ENCODE measurements at regions not wholly inside any gene's neighbourhood (a gene's known extent, or its start where the extent isn't known, plus 50 kb on each side); places are given as distances from the start of the nearest gene placed in this dataset.

DNA sequence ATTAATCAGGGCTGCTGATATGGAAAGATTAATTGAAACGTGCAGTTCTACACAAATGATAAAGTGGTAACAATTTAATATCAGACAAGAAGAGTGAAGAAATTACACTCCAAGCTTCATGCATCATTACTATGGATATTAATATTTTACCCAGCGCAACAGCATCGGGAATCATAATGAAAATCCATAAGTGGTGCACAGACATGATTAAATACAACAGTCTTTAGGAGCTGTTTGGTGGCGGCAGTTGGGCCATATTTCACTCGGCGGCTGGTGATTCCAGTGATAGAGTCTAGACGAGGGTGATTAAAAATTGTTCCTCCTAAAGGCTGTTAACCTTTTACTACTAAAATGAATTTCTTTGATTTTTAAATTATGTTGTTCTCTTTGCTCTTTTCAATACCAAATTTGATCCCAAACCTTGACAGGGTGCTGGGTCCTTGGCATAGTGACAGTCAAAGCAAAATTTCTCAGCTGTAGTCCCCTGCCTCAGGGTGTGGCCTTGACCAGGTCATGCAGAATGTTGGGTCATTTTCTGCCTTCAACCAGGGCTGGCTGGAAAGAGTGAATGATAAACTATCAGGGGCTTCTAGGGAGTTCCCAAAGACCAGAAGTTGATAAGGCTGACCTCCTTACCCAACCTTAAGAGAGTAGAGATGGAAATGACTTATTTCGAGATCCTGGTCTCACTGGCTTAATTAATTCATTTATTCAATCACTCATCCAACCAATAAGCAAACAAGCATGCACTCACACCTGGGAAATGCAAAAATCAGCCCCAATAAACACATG is 392.0 kb downstream of the IL20RB start:
- FAIRE-seq, result no peak

DNA sequence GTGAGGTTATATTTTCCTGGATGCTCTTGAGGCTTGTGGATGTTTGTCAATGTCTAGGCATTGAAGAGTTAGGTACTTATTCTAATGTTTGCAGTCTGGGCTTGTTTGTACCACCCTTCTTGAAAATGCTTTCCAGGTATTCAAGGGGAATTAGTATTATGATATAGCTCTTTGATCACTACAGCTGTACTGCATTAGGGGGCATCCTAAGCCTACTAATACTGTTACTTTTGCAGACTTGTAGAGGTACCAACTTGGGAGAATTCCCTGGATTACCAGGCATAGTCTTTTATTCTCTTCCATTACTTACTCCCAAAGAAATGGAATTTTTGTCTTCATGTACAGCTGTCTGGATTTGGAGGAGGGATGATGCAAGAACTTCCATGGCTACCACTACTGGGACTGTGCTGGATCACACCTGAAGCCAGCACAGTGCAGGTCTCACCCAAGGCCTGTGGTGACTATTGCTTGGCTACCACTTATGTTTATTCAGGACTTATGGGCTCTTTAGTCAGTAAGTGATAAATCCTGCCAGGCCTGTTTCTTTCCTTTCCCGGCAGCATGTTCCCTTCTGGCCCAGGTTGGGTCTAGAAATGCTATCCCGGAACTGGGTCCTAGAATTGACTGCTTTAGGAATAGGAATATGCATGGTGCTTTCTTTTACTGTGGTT is 402.9 kb downstream of the IL20RB start:
- DNase-seq (ENCODE audit: extremely low spot score, insufficient read length, low read depth), result no peak
- no peak for FAIRE-seq

More for the DNA sequence above, 392.0 kb downstream of the IL20RB start:
- no peak for DNase-seq (ENCODE audit: extremely low spot score, insufficient read length, low read depth)

DNA sequence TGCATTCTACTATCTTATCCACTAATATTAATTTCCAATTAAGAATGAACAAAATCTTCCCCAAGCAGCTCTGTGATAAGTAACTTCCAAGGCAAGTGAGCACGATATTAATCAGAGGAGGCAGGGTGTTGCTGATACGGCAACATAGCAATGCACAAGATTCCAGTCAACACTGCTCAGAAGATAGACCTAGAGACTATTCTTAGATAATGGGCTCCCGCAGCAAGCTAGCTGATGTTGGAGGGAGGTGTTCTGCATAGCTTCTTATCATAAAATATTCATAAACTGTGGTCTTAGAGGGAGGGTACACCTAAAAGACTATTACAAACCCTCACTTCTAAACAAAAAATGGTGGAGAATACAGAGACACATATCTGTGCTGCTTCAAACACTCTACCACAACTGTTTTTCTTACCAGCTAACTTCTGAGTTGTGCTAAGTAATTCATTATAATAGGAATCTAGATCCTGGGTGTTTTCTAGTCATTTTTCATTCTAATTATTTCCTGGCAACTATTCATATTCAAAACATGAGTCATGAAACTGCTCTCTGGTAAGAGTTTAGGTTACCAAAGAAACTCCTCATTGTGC is 382.0 kb upstream of the SOX14 start:
- DNase-seq (ENCODE audit: extremely low spot score, insufficient read length, low read depth) (no peak), FAIRE-seq (no peak)

DNA sequence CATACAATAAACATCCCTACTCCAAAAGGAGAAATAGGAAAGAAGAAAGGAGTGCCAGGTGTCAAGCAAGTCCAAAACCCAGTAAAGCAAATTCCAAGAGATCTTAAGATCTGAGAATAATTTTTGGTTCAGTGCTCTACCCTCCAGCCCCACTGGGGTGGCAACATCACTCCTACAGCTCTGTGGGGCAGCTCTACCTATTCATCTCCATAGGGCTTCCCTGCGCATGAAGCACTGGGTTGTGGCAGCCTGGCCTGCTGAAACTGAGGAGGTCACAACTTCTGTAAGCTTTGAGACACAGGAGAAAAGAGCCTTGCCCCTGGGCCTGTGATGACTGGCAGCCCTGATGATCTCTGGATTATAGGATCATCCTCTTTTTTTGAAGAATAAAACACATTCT is 378.2 kb upstream of the SOX14 start:
- DNase-seq (ENCODE audit: extremely low spot score, insufficient read length, low read depth) (no peak), FAIRE-seq (no peak)

DNA sequence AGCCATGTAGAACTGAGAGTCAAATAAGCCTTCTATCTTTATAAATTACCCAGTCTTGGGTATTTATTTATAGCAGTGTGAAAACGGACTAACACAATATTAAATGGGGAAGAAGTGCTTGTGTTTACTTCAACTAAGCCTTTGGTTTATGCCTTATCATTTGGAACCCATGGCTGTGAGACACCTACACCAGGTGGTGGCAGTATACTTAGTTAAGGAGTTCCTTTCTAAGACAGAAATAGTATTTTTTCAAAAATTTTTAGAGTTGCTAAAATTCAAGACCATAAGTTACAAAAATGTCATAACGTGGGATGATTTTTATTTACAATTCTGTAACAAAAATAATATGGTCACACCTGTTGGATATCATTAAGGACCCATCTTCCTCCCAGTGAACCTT is 354.5 kb upstream of the SOX14 start:
- DNase-seq (ENCODE audit: extremely low spot score, insufficient read length, low read depth) (no peak), FAIRE-seq (no peak)

DNA sequence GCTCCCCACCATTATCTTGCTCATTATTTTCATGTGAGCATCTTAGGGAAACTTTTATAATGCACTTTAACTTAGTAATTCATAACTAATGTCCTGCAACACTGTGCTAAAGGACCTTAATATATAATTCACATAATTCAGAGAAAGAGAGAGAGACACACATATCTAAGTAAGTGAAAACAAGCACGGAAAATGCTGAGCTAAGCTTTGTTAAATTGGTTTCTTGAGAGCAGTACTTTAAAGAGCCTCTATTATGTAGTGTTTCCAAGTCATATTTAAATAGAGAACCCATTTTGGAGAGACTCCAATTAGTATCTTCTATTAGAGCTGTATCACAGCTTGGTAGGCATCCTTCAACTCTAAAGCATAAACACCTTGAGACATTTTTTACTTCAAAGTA is 354.1 kb upstream of the SOX14 start:
- DNase-seq (ENCODE audit: extremely low spot score, insufficient read length, low read depth) (no peak), FAIRE-seq (no peak)

DNA sequence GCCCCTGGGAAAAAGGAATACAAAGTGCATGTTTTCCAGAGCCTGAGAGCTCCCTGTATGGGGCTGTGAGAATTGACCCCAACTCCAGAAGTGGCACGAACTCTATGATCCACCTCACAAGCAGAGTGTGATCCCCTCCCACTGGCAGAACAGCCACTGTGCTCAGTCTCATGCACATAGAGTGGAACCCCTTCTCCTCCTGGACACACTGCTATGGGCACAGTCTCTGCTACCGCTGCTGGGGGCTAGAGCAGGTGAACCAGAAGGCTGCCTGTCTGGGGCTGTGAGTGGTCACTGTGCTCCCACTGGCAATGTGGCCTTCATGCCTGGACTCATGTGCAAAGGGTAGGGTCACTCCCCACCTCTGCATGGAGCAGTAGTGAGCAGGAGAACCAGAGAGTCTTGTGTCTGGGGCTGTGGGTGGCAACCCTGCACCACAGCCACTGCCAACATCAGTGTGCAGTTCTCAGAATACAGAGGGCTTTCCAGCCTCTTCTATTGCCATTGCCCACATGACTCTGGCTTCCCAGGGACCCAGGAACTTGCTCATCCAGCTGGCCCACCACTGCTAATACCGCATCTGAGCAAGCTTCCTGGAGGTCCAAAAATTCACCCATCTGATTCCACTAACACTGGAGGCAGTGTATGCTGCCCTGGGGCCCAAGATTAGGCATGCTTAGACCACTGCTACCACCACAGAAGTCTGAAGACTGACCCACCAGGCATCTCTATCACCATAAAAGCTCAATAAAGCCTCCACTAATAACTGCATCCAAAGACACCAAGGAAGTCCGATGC is 343.7 kb upstream of the SOX14 start:
- DNase-seq (ENCODE audit: extremely low spot score, insufficient read length, low read depth) (no peak), FAIRE-seq (no peak)

DNA sequence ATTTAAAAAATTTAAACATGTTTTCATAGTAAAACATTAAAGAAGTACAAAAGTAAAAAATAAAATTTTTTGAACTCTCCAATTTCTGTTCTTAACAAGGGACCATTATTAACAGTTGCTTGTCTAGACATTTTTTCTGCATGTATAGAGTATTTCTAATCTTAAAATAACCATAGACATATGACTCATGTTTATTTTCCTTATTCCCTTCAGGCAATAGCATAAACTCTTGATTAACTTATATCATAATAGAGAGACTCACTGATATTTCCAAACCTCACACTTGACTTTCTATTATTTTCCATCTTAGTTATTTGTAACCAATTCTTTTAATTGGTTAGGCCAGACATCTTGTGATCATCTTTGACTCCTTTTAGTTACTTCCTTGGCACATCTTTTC is 325.6 kb upstream of the SOX14 start:
- no peak for DNase-seq (ENCODE audit: extremely low spot score, insufficient read length, low read depth)
- no peak for FAIRE-seq

DNA sequence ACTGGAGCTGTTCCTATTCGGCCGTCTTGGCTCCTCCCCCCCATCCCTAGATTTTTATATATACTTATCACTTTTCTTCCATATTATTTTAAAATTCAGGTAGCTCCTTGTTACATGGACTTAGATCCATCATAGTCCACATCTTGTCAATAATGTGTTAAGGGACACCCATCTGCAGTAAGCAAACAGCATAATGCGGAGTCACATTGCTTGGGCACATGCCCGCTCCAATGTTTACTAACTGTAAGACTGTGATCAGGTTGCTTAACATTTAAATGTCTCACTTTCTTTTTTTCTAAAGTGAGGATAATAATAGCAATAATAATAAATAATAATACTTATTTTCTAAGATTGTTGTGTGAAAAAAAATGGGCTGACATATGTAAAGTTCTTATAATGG is 303.2 kb upstream of the SOX14 start:
- DNase-seq (ENCODE audit: extremely low spot score, insufficient read length, low read depth) (no peak), FAIRE-seq (no peak)

DNA sequence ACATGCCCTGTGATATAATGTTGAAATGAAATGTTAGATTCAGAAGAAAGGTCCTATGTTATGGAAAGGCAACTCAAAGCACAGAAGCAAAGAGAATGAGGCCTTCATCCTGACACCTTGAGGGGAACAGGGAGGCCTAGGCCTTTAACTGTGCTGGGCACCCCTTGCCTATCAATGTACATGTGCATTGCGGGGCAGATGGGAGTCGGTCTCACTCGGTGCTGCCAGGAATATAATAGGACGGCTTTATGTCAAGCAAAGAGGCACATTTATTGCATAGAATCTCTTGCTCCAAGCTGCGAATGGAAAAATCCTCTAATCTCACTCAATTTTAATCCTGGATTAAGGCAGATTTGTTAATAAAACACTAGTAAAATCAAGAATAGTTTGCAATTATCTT is 301.0 kb upstream of the SOX14 start:
- no peak for DNase-seq (ENCODE audit: extremely low spot score, insufficient read length, low read depth)
- no peak for FAIRE-seq

DNA sequence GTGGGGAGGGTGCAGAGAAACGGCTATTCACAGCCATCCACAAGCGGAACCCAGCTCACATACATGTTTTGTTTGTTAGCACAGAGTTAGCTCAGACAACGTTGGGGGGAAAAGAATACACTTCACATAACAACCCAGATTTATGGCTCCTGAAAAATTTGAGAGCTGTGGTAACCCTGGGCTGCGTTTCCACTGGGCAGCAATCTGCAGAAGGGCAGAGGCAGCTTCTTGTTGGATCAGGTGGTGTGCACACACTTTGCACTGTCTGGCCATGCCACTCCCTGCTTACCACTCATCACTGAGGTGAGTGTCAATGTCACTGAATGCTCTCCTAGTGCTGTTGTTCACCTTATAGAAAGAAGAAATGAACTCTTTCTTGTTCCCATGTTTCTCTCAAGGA is 299.8 kb upstream of the SOX14 start:
- FAIRE-seq, result no peak
- DNase-seq (ENCODE audit: extremely low spot score, insufficient read length, low read depth), result no peak

DNA sequence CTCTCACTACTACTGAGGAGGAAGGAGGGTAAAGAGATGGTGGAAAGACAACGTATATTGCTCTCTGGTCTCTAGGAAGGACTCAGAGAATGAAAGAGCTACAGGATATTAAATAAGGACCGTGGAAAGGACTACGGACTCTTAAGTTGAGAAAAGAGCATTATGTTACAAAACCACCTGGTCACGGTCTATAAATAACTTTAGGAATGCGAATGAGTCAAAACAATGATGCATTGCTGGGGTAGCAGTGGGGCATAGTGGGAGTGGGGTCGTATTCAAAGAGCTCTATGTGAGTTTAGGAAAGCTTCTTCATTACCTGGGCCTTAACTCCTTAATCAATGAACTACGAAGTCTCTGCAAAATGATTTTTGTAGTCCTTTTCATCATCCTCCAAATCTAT is 295.7 kb upstream of the SOX14 start:
- FAIRE-seq, result no peak
- DNase-seq (ENCODE audit: extremely low spot score, insufficient read length, low read depth), result no peak

DNA sequence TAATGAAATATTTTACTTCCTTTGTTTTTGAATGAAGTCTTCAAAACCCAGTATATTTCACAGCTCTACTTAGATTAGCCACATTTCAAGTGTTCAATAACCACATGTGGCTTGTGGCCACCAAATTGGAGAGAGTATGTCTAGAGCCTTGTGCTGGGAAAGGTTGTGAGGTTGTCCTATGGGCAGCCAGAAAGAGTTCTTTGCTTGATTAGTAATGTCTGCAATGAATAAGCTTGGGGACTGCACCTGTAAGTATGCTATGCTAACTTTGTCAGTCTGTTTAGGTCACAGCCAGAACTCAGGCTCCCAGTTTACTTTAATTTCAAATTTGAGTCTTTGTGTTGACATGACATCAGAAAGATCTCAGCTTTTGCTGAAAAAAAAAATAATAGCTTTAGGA is 294.9 kb upstream of the SOX14 start:
- DNase-seq (ENCODE audit: extremely low spot score, insufficient read length, low read depth) (no peak), FAIRE-seq (no peak)

DNA sequence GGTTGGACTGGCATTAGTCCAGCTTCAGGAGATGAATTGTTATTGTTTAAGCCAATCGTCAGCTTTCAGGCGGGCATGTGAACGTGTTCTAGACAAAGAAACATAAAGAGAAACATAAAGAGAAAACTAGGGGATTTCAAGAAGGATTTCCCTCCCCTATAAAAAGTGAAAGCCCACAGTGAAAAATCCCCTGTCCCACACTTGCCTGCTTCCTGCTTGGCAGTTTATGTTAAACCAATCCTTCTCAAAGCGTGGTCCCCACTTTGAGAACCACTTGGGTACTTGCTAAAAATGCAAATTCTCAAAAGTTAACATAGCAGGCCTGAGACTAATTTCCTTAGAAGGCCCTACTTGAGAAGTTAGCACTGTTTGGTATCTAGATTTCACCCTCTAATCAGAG is 293.0 kb upstream of the SOX14 start:
- DNase-seq (ENCODE audit: extremely low spot score, insufficient read length, low read depth) (no peak), FAIRE-seq (peak; percentile 61)

DNA sequence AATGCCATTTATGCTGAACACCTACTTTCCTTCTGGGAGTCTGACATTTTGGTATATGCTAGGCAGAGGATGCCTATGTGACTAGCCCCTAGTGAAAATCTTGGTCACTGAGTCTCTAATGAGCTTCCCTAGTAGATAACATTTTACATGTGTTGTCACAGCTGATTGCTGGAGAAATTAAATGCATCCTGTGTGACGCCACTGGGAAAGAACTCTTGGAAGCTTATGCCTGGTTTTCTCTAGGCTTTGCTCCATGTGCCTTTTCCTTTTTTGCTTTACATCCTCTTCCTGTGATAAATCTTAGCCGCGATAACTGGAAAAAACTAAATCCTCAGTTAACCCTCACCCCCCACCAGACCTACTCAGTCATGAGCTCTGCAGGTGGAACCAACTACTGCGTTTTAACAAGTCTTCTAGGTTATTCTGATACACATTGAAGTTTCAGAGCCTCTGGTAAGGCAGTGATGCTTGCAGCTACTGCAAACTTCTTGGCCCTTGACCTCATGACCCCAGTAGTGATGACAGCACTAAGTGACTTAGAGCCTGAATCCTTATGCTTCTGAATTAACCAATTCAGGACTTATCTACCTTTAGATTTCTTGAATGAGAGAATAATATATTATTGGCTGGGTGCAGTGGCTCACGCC is 292.4 kb upstream of the SOX14 start:
- FAIRE-seq, result no peak
- DNase-seq (ENCODE audit: extremely low spot score, insufficient read length, low read depth), result no peak

DNA sequence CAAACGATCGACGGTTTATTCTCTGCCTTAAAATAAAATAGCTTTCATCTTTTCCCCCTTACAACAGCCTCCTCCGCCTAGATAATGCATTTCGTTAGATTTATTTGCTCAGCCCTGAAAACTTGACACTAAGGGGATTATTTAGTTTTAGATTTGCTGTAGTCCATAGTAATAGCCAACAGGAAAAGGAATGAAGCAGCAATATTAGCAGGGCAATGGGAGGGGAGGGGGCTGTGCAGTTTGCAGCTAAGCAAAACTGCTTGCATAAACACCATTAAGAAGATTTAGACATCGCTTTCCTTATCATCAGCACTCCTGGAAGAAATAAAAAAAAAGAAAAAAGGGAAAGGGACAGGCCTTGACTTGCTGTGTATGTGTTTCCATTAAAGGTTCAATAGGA is 286.5 kb upstream of the SOX14 start:
- DNase-seq (ENCODE audit: extremely low spot score, insufficient read length, low read depth), result no peak
- FAIRE-seq, result no peak

DNA sequence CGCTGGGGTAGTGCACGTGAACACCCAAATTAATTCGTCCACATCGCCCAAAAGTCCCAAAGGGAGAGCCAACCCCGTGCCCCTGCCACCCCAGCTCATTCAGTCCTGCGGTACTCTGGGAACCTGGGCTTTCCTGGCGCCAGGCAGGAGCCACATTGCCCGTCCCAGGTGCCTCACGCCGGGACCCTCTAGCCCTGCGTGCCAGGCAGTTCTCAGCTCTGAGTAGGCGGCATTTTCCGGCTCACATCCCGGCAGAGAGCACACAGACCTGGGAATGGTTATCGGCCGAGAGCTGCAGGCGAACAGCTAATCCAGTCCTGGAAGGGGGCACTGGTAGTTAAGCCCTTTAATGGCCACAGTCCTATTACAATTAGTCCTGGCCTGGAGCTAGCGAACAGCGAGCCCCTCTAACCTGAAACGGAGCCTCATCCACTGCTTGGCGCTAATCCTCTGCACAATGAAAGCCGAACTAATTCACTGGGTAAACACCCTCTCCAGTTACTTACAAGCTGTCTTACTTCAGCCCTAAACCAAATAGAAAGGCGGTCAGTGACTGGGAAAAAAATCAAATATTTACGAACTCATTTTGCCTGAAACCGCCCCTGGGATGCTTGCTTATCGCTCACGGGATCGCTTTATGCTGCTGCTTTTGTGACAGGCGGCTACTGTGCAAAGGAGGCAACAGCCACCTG is 254.6 kb upstream of the SOX14 start:
- no peak for DNase-seq (ENCODE audit: extremely low spot score, insufficient read length, low read depth)
- no peak for FAIRE-seq

DNA sequence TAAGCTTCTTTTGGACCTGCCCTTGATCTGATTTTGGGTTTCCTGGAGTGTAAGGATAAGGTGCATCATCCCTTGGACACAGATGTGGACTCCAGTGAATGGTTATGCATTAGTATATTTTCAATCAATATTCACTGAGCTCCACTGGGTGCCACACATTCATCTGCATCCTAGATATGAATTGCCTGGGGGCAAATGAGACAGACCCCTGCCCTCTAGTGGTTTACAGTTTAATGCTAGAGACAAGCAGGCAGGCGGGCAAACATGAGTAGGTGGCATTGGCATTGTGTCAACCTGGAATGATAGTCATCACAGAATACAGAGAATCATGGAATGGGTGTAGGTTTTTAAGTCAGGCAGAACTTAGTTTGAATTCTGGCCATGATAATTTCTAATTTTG is 252.5 kb upstream of the SOX14 start:
- DNase-seq (ENCODE audit: extremely low spot score, insufficient read length, low read depth) (no peak), FAIRE-seq (no peak)

DNA sequence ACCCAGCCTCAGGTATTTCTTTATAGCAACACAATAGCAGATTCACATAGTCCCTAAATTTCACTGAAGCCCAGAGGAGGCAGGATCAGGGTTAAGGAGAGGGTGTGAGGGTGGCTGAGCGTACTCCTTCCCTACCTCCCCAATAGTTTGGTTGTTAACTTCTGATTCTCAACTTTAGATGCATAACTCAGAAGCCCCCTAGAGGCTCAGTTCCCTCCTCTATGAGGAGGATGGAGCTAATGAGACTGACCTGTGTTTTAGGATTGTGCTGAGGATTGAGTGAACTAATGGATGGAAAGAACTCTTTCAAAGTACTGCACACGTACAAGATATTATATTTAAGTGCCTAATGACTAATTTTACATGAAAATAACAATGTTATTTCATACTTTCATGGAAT is 249.3 kb upstream of the SOX14 start:
- no peak for FAIRE-seq
- no peak for DNase-seq (ENCODE audit: extremely low spot score, insufficient read length, low read depth)

DNA sequence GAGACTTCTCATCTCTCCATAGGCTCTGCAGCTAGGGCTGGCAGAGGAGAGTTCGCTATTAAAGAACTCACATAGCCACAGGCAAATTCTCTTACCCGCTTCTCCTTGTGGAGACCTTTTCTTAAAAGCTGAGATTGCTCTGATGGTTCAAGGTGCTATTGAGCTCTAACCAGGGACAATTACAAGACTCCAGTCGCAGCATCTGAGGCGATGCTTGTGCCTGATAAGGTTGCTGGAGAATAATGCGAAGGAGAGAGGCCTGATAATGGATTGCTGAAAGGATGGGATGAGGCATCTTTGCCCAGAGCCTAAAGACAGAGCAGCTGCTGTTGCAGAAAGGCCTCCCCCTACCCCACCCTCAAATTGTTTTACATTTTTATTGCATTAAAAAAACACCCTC is 244.5 kb upstream of the SOX14 start:
- DNase-seq (ENCODE audit: extremely low spot score, insufficient read length, low read depth), result no peak
- FAIRE-seq, result no peak

Measured in GM18507 (cell line).